HK-2 (cell line): ENCODE measurements at regions not wholly inside any gene's neighbourhood (a gene's known extent, or its start where the extent isn't known, plus 50 kb on each side); places are given as distances from the start of the nearest gene placed in this dataset.
"Not testable (repeated sequence)": the region's sequence is repeated elsewhere in the genome, so short reads cannot be mapped to it uniquely, and the experiment has no call there.

Source experiments
- DNase-seq: peaks from one replicate; pipeline ENCODE4 v3.0.0-alpha.2; 2018; ENCODE audit not compliant: unreplicated experiment

DNA sequence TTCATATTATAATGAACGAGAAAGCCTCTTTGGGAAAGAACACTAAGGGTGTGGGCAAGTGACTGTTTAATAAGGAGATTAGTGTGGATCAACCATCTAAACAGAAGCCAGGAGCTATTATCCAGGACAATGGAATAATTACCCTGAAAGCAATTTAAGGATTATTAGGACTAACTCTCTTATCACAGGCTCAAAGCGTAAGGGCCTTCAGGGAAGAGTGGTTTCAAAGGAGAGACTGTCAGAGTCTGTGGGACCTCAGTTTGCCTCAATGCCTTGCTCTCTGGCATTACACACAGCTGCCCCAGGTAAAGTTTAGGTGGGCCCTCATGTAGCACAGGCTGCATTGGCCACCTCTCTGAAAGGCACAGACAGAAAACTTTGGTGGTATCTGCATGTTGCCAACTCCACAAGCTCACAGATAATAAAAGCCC, 717.2 kb upstream of the ADGRL3 start:
- no peak for DNase-seq

DNA sequence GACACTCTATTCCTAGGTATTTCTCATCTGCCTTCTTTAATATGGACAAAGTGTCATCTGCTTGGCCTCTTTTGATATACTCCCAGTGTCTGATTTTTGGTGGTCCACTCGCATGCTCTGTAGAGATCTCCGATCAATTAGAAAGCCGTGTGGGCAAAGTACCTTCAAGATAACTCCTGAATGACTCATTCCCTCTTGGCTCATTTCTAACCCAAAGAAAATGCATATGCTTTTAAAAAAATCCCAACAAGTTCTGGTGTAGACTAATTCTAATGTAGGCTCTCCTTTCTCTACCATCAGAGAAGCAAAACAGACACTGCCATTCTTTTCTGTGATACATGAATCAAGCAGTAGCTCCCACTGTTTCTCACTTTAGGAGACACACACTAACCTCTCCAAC, 714.9 kb upstream of the ADGRL3 start:
- DNase-seq: no peak

DNA sequence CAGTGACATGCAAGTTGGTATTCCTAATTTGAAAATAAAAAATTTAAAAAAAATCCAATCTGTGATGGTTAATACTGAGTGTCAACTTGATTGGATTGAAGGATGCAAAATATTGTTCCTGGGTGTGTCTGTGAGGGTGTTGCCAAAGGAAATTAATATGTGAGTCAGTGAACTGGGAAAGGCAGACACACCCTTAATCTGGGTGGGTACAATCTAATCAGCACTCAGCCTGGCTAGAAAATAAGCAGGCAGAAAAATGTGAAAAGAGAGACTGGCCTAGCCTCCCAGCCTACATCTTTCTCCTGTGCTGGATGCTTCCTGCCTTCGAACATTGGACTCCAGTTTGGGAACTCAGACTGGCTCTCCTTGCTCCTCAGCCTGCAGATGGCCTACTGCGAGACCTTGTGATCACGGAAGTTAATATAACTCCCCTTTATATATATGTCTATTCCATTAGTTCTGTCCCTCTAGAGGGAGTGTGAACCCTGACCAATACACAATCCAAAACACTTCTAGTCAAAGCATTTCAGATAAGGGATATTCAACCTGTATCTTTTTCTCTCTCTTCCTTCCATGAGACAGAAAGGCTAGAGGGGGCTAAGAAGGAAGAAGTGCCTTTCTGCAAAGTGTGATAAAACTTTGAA, 712.9 kb upstream of the ADGRL3 start:
- not testable (repeated sequence) for DNase-seq

DNA sequence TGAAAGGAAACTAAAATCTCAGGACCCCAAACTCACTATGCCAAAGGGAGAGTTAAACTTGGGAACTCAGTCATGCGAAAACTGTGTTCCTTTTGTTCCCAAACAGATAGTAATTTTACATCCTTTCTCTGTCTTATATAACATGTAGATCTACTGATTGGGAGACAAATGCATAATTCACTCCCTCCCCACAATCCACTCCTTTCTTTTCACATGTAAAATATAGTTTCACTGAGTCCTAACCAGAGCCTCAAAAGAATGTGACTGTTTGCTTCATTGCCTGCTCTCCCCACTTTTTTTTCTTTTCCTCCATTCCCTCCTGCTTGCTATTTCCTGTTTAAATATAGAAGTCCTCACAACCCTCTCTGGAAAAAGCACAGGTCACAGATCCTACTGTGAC, 699.3 kb upstream of the ADGRL3 start:
- no peak for DNase-seq

DNA sequence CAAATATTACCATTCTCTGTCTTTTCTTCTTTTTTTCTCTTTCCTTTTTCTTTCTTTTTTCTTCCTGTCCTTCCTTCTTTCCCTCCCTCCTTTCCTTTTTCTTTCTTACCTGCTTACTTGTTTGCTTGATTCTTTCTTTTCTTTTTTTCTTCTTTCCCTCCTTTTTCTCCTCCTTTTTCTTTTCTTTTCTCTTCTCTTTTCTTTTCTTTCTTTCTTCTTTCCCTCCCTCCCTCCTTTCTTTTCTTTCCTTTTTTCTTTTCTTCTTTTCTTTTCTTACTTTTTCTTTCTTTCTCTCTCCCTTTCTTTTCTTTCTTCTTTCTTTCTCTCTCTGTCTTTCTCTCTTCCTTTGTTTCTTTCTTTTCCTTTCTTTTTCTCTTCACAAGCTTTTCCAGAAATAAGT, 697.4 kb upstream of the ADGRL3 start:
- DNase-seq: no peak

DNA sequence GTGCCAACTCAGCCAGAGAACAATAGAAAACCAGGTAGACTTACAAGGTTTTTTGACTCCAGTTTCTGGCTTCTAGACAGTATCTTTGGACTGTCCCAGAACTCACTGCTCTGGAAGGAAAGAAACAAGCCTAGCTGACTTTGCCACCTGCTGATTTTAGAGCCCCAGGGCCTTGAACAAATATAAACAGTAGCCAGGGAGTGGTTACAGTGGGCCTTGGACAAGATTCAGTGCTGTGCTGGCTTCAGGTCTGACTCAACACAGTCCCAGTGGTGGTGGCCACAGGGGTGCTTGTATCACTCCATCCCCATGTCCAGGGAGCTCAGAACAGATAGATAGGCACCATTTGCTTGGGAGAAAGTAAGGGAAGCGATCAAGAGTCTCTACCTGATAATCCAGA, 694.1 kb upstream of the ADGRL3 start:
- no peak for DNase-seq

DNA sequence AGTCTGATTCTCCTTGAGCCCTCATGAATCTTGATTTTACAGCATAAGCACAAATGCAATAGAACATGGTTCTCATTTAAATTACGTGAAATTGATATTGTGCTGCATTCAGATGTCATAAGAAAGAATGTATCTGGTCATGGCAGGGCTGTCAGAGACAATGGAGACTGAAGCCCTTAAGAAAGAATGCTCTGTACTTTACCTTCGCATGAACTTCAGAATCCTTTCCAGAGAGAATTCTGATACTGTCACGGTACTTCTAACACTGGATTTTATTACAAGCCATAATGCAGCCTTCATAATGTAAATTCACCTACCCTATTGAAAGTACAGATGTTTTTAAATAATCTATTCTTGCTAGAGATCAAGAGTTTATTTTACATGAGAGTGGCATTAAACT, 677.9 kb upstream of the ADGRL3 start:
- no peak for DNase-seq

DNA sequence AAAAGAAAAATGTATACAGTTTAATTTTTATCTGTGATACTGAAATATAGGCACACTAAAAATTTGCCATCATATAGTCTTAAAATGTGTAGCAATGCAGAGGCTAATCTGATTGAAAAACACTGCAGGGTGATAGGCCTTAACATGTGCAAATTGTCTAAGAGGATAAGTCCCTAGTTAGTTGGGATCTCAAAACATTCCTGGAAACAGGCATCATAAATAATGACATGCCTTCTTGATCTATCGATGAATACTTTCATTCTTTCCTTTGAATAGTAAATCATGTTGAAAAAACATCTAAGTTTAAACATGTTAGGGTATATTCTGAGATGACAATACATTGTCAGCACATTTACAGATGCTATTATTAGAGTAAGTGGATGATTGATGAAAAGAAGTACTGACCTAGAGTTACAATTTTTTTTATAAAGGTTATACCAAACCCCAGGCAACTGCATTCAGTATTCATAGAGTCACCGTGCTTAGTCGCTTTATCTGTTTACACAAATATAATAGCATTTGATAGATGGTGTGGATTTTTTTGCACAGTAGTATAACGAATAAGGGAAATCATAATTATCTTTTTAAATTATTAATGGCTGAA, 668.2 kb upstream of the ADGRL3 start:
- no peak for DNase-seq

DNA sequence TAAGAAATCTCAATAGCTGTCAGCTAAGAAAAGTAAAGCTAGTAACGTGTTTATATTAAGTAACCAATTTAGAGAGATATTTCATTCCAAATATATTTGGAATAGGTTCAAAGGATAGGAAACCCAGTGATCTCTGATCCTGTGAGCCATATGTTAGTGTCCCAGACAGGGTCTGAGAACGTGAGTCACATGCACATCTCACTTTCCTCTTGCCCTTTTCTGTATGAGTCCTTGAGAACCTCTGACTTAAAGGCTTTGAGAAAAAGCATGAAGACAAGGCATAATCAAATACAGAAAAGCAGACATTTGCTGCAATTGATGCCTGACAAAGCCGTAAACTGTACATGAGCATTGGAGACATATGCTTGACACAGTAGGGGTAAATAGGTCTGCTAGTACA, 655.1 kb upstream of the ADGRL3 start:
- DNase-seq: no peak

DNA sequence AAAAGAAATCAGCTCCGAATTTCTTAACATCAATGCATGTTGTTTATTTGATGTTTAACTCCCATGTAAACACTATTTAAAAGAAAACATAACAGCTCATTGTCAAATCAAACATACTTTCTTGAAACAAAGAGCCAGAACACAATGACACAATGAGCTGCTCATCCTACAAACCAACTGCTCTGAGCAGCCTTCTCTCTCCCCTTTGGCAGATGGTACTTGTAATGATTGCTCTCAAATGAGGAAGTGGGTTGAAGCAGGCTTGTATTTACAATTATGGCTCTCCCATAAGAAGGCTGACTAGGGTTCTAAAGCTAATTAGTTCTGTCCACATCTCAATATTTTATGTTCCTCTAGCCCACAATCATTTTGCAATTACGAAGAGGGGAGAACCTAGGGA, 637.8 kb upstream of the ADGRL3 start:
- DNase-seq: no peak

DNA sequence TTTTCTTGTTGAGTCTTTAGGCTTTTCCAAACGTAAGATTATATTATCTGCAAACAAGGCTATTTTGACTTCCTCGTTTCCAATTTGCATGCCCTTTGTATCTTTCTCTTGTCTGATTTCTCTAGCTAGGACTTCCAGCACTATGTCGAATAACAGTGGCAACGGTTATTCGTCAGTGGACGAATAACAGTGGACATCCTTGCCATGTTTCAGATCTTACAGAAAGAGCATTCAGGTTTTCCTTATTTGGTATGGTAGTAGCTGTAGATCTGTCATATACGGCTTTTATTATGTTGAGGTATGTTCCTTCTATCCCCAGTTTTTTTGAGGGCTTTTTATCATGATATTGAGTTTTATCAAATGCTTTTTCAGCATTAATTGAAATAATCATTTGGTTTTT, 634.6 kb upstream of the ADGRL3 start:
- no peak for DNase-seq

DNA sequence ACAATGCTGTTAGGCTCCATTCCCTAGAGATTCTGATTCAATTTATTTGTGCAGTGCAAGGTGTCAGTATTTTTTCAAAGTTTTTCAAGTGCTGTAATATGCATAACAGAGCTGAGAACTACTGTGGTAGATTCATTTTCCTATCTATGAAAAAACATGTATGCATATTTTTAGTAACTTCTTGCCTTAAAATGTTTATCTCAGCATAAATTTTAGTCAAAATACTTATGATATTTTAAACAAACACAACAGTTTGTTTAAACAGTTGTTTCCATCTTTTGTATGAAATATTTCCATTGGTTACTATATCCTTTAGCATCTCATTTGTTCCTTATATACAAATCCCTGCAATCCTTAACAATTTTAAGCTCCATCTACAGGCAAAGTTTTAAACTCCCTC, 624.8 kb upstream of the ADGRL3 start:
- no peak for DNase-seq

DNA sequence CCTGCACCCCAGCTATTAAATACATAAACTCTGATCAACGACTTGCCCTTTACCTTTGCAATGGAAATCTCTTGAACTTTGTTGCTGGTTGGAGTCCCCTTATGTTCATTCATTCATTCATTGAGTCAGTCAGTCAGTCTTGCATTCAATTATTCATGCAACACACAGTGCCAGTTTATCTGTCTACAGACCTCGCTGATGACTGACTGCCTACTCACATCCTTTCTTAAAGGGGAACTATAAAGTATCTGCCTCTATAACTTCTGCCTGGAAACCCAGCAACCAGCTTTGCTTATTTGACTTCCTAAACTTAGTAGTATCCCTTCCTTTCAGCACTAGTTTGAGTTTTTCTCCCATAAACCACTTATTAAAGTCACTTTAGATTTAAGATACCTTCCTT, 620.8 kb upstream of the ADGRL3 start:
- DNase-seq: no peak

DNA sequence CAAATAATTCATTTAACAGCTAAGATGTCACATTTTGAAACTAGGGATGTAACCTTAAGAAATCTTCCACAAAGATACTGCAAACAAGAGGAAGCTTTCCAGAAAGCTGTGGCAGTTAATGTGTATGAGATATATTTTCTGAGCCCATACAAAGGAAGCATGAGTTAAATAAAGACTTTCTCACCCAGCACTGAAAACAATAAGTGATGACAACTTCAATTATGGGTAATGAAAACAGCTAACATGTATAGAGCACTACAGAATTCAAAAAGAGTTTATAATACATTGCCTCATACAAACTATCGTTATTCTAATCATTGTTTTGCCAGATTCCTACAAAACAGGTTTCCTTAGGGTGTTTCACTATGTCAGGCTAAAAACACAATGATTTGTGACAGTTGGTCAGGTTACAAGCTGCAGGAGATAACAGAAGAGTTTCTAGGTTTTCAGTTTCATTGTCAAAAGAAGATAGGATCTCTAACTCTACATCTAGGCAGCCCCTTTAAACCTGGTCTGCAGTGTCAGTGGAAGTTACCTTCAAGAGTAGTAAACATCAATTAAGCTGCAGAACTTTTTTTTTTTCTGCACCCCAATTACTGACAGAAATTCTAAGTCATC, 618.1 kb upstream of the ADGRL3 start:
- no peak for DNase-seq

DNA sequence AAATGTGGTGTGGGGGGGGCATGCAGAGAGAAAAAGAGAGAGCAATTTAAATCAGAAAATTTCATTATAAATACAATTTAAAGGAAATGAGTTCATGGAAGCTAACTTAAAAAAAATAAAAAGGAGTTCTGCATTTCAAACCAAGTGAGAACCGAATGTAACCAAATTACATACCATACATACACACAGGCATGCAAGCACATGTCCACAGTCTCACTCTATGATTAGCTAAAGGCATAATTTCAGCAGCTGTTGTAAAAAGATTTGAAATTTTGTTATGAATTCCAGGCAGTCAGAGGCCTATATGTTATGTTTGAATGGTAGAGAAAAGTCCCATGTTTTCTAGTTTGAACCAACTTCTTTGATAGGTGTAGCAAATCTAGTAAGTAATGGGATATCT, 611.6 kb upstream of the ADGRL3 start:
- no peak for DNase-seq

DNA sequence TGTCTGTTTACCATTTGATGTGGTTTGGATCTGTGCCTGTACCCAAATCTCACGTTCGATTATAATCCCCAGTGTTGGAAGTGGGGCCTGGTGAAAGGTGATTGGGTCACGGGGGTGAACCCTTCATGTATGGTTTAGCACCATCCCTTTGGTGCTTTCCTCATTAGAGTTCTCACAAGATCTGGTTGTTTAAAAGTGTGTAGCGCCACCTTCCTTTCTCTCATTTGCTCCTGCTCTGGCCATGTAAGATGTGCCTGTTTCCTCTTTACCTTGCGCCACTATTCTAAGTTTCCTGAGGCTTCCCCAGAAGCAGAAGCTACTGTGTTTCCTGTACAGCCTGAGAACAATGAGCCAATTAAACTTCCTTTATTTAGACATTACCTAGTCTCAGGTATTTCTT, 610.7 kb upstream of the ADGRL3 start:
- no peak for DNase-seq

DNA sequence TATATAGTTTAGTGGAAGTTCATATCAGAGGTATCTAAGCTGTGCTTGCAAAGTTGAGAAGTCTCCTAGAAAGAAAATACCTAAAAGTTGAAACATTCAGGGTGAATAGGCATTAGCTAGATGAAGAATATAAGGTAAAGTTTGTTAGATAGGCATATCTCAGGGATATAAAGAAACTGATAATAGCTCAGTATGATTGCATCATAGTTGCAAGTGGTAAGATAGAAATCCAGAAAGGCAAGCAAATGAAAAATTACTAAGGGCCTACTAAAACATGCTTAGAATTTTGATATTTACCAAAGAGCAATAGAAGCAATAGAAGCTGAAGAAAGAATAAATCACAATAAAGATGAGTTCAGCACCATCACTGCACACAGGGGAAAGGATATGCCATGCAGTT, 610.0 kb upstream of the ADGRL3 start:
- DNase-seq: no peak

DNA sequence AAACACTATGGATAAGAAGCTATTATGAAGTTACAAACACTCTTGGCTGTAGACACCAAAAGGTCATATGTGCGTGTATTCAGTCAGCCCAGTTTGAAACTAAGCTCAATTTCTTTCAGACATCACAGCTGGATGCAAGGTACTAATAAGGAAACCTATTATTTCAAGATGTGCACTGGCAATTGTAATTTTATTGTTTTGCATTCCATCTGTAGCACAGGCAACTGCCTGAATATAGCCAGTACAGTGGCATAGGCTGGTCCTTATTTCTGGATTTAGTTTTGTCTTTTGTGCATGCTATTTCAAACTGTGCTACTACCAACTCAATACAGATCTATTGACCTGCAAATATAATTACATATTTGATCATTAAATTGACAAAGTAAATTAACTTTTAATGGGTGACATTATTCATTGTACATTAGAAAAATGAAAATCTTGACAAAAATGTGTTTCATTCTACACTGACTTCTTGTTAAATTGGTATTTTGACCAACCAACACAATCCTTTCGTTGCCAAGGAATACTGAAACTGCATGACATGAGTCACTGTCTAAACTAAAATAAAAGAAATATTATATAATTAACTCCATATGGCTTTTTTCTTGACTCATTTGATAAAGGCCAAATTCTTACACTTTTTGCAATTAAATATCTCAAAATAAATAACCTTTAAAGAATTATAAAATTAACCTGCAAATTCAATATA, 594.3 kb upstream of the ADGRL3 start:
- no peak for DNase-seq

DNA sequence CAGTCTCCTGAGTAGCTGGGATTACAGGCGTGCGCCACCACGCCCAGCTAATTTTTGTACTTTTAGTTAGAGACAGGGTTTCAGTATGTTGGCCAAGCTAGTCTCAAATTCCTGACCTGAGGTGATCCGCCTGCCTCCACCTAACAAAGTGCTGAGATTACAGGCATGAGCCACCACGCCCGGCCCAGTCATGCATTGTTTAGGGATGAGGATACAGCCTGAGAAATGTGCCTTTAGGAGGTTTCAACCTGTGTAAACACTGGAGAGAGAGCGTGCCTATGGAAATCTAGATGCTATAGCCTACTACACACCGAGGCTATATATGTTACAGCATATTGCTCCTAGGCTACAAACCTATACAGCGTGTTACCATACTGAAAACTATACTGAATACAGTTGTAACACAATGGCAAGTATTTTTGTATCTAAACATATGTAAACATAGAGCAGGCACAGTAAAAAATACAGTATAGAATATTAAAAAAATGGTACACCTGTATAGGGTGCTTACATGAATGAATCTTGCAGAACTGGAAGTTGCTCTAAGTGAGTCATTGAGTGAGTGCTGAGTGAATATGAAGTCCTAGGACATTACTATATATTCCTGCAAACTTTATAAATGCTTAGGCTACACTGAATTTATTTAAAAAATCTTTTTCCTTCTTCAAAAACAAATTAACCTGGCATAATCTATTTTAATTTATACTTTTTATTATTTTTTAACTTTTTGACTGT, 588.2 kb upstream of the ADGRL3 start:
- no peak for DNase-seq

DNA sequence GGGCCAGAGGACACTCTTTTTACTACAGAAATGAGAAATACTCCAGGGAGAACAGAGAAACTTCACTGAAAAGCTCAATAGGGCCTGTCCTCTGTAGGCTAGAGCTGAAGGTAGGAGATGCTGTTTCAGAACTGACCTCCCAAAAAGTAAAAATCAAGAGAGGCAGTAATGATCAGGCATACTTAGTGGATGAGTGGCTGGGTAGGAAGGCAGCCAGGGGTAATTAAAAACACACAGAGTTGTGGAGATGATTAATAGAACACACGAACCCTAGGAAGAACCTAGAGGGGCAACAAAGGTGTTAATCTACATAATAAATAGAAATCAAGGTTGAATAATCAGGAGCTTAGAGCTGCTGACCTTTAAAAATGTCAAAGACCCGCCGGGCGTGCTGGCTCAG, 582.4 kb upstream of the ADGRL3 start:
- no peak for DNase-seq

DNA sequence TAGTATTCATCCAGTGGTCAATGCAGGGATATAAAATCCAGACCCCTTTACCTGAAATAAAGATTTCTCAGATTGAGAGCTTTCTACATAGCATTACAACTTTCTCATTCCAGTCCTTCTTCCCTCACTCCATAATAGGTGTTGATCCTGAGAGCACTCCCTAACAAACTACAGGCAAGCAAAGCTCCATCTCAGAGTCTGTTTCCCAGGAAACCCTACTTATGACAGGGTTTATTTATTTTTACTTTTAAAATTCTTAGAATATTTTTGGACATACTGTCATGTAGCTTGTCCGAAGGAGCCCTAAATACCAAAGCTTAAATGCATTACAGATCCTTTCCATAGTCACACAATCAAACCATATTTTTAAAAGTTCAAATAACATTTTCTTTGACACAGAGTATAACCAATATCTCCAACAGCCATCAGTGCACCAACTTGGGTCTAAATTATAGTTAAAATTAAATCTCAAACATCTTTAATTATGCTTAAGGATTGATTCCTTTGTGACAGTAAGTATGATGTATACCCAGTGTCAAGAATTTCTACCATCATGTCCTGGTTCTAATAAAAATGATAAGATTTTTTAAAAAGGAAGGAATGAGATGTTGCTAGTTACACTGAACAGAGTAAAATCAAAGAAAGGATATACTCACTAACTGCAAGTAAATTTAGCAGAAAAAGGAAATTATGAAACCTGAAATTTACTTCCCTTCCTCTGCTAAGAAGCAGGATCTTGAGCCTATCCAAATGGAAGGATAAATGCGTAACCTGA, 580.4 kb upstream of the ADGRL3 start:
- DNase-seq: no peak

DNA sequence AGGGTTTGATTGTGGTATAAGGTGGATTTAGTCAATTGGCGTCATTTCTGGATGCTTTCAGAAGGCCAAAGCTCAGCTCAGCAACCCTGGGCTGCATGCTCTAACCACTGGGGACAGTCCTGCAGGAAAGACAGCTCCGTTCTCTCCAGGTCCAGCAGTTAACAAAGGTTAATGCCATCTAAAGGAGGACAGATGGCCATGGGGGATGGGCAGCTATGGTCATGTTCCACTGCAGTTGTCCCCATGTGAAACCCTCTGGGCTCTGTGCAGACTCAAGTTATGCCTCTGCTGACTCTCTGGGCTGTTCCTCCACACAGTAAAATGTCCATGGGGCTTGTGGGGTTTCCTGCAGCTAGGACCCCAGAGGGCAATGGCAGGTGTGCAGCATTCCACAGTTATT, 562.1 kb upstream of the ADGRL3 start:
- no peak for DNase-seq
